ENCODE measurements at regions not wholly inside any gene's neighbourhood (a gene's known extent, or its start where the extent isn't known, plus 50 kb on each side); places are given as distances from the start of the nearest gene placed in this dataset.

DNA sequence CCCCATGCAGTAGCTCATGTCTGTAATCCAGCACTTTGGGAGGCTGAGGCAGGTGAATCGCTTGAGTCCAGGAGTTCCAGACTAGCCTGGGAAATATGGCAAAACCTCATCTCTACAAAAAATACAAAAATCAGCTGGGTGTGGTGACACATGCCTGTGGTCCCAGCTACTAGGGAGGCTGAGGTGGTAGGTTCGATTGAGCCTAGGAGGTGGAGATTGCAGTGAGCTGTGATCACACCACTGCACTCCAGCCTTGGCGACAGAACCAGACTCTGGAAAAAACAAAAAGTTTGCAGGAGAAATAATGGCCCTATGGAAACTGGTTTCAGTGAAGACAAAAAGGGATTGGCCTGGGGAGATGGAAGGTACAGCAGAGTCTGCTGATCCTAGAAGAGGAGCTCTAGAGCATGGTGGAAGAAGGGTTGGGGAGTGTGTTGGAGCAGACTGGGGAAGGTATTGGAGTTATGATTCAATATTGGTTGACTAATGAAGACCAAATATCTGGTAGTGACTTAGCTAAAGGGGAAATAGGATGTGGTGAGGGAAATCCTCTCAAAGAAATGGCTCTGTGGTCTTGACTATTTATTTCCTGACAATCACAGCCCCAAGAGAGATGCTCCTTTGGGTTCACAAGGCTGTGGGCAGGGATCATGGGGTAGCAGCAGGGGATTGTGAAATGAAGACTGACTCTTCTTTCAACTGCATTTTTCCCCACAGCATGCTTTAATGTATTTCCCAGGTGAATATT lies 281.9 kb downstream of the UTRN start:
- no peak for FAIRE-seq
- no peaks in the 10 kb centered on the region for H4K20me1 ChIP-seq (replicated peaks in 1 of 2; ENCODE audit: control insufficient read depth in 1 of 2, insufficient read depth in 2 of 2, low read length in 2 of 2)
- CTCF ChIA-PET (ENCODE audit: partially characterized antibody): interaction anchor here (0.7 to 1.1 kb wide), 3 partner anchors 15 to 753 kb away, joined by 3 read pairs; no protein-coding TSS in a partner anchor
- TF ChIP-seq SIRT6 (IDR thresholded peaks at IDR 0.05; ENCODE audit: low read length) (no peak), JUN (IDR thresholded peaks at IDR 0.05; ENCODE audit: low read depth, low read length) (no peak), CHD1 (IDR thresholded peaks at IDR 0.05; ENCODE audit: low read depth, low read length) (no peak), TAF7 (optimal IDR thresholded peaks at IDR 0.05; ENCODE audit: borderline replicate concordance, low read depth, low read length) (no peak), GABPA (IDR thresholded peaks at IDR 0.05; ENCODE audit: borderline replicate concordance, insufficient read depth, low read length) (no peak), KDM1A (IDR thresholded peaks at IDR 0.05; ENCODE audit: borderline replicate concordance, low read length) (no peak), RAD21 (IDR thresholded peaks at IDR 0.05 in 1 of 2, conservative IDR thresholded peaks at IDR 0.05 in 1 of 2; ENCODE audit: low read depth in 2 of 2, low read length in 2 of 2) (no peak), BACH1 (IDR thresholded peaks at IDR 0.05; ENCODE audit: low read length) (no peak), POU5F1 (IDR thresholded peaks at IDR 0.05; ENCODE audit: low read depth, low read length) (no peak), BRCA1 (IDR thresholded peaks at IDR 0.05; ENCODE audit: low read depth, low read length) (no peak), KDM4A (IDR thresholded peaks at IDR 0.05; ENCODE audit: low read depth, low read length, severe bottlenecking) (no peak), NANOG (IDR thresholded peaks at IDR 0.05; ENCODE audit: insufficient read depth, low read depth, low read length, poor library complexity, severe bottlenecking) (no peak), RXRA (IDR thresholded peaks at IDR 0.05; ENCODE audit: insufficient read depth, low read depth, low read length) (no peak)

More for the DNA sequence above, 281.9 kb downstream of the UTRN start:
- no peak overlapping the region for H3K23ac ChIP-seq (ENCODE audit: insufficient read length)
- H3K79me1 ChIP-seq (ENCODE audit: low read depth, low read length): no peaks in the 10 kb centered on the region
- H2BK5ac ChIP-seq (ENCODE audit: low read depth, low read length): no peak overlapping the region
- no peaks in the 10 kb centered on the region; the same call in 1 of the 2 replicates for H3K23me2 ChIP-seq (ENCODE audit: low read depth, low read length)
- H3K27me3 ChIP-seq (replicated peaks in 1 of 4; ENCODE audit: control insufficient read depth in 3 of 4, extremely low read depth in 1 of 4, insufficient read depth in 3 of 4, low read length in 3 of 4): no peaks in the 10 kb centered on the region
- H3K56ac ChIP-seq (replicated peaks; ENCODE audit: insufficient read length, low read depth, low read length): no peak overlapping the region
- H2AFZ ChIP-seq (ENCODE audit: low read length): no peak overlapping the region
- H3K9me3 ChIP-seq (ENCODE audit: insufficient read depth in 2 of 2, low read depth in 1 of 2, low read length in 1 of 2): no peaks in the 10 kb centered on the region
- H3K27ac ChIP-seq (ENCODE audit: low read depth, low read length): no peak overlapping the region
- no peak overlapping the region for H3K4me3 ChIP-seq (ENCODE audit: extremely low read depth in 1 of 4, insufficient read depth in 2 of 4, low read depth in 3 of 4, low read length in 4 of 4)
- H3K14ac ChIP-seq (ENCODE audit: insufficient read length): no peak overlapping the region
- H4K91ac ChIP-seq (replicated peaks; ENCODE audit: insufficient read length, low read length): no peak overlapping the region
- no peak overlapping the region for H3K9ac ChIP-seq (replicated peaks in 1 of 4; ENCODE audit: extremely low read depth in 1 of 4, low read depth in 3 of 4, low read length in 3 of 4)
- no peak overlapping the region for H2BK15ac ChIP-seq (ENCODE audit: low read length)
- H2BK12ac ChIP-seq (ENCODE audit: low read depth, low read length): no peak overlapping the region
- H3K4ac ChIP-seq (replicated peaks; ENCODE audit: insufficient read length, low read depth, low read length): no peak overlapping the region
- no peak overlapping the region for H3K18ac ChIP-seq (ENCODE audit: extremely low read depth, low read length)
- no peak overlapping the region for H2AK5ac ChIP-seq (ENCODE audit: low read depth, low read length)
- no peak overlapping the region for H2BK120ac ChIP-seq (replicated peaks; ENCODE audit: low read depth, low read length)
- H3K4me2 ChIP-seq (ENCODE audit: insufficient read depth in 1 of 2, low read depth in 2 of 2, low read length in 2 of 2): no peak overlapping the region
- H3K36me3 ChIP-seq (ENCODE audit: control insufficient read depth in 2 of 4, insufficient read depth in 4 of 4, low read length in 3 of 4): peaks cover 0 to 2% (median 0%) of the 10 kb centered on the region in 4 experiments; a peak in 1 of 8 replicates
- no peak overlapping the region for H4K5ac ChIP-seq (ENCODE audit: insufficient read length, low read depth, low read length)
- POLR2A ChIA-PET (ENCODE audit: partially characterized antibody): no interaction called here
- 89% methylated on average over 3 of the region's 3 CpGs; no CpG with 5 or more reads in 1 of the 2 experiments for WGBS, 2 experiments (ENCODE audit: extremely low coverage in 1 of 2, insufficient coverage in 1 of 2, insufficient read length in 1 of 2, insufficient replicate concordance in 2 of 2, low coverage in 1 of 2, low lambda C conversion rate in 2 of 2, missing lambda C conversion rate in 1 of 2)
- DNase-seq (ENCODE audit: low read depth in 1 of 2, low spot score in 2 of 2): no peak
- no peak overlapping the region for H4K8ac ChIP-seq (ENCODE audit: extremely low read depth, insufficient read depth, low read length)
- no peak overlapping the region for H2BK20ac ChIP-seq (ENCODE audit: low read length)
- no peaks in the 10 kb centered on the region for H3K79me2 ChIP-seq (ENCODE audit: control insufficient read depth in 1 of 2, insufficient read depth in 2 of 2, low read length in 2 of 2)
- no peaks in the 10 kb centered on the region for H3K4me1 ChIP-seq (replicated peaks in 1 of 4; ENCODE audit: control insufficient read depth in 3 of 4, insufficient read depth in 4 of 4, low read length in 3 of 4)

Measured in H1 (cell line).